ENCODE measurements at regions not wholly inside any gene's neighbourhood (a gene's known extent, or its start where the extent isn't known, plus 50 kb on each side); places are given as distances from the start of the nearest gene placed in this dataset.
"Not testable (repeated sequence)": the region's sequence is repeated elsewhere in the genome, so short reads cannot be mapped to it uniquely, and the experiment has no call there.

DNA sequence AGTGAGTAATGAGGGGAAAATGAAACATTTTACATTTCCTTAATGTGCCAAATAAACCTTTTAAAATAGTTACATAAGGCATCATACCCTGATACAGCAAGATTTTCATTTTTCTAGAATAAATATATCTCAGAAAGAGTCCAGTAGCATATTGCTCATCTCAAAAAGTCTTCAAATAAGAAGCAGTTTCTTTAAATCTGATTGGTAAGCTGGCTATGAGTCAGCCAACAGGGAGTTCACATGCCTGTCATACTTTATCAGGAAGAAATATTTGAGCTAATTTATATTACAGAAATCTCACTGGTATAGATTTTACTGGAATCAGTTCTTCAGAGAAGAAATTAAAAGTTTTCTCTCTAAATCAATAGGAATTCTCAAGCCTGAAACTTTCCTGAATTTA, 258.1 kb downstream of the C11orf87 start:
- Histone ChIP-seq H2BK12ac (ENCODE audit: low read length in 2 of 2) (no peak overlapping the region), H3K4me3 (ENCODE audit: insufficient read depth in 1 of 2, low read depth in 1 of 2, low read length in 2 of 2) (no peak overlapping the region), H3K14ac (ENCODE audit: low read length in 2 of 2) (no peak overlapping the region), H2BK120ac (ENCODE audit: low read depth, low read length) (no peak overlapping the region), H3K9me3 (ENCODE audit: control insufficient read depth, low read length) (no peaks in the 10 kb centered on the region), H4K91ac (ENCODE audit: low read length) (no peak overlapping the region), H3K27ac (ENCODE audit: low read length, poor library complexity, severe bottlenecking) (no peak overlapping the region), H2AFZ (ENCODE audit: low read depth, low read length) (no peak overlapping the region), H4K8ac (ENCODE audit: low read length) (no peak overlapping the region), H3K36me3 (ENCODE audit: control insufficient read depth in 1 of 2, insufficient read depth in 2 of 2, low read depth in 1 of 2, low read length in 2 of 2) (no peaks in the 10 kb centered on the region), H3K4me1 (ENCODE audit: control insufficient read depth, insufficient read depth, low read depth, low read length) (no peaks in the 10 kb centered on the region), H3K4me2 (ENCODE audit: low read length, poor library complexity, severe bottlenecking) (no peak overlapping the region), H3K23ac (ENCODE audit: low read length in 2 of 2) (no peak overlapping the region), H3K9ac (ENCODE audit: low read length) (no peak overlapping the region), H2BK15ac (ENCODE audit: low read depth, poor library complexity, severe bottlenecking) (no peak overlapping the region), H3K27me3 (ENCODE audit: control insufficient read depth in 1 of 2, insufficient read depth in 1 of 2, low read length in 2 of 2) (no peaks in the 10 kb centered on the region), H2AK5ac (ENCODE audit: low read length, severe bottlenecking) (no peak overlapping the region), H2BK5ac (ENCODE audit: low read depth, low read length, poor library complexity, severe bottlenecking) (no peak overlapping the region), H3K18ac (ENCODE audit: low read depth in 1 of 2, low read length in 2 of 2) (no peak overlapping the region), H3K4ac (ENCODE audit: low read depth in 1 of 2, low read length in 2 of 2) (no peak overlapping the region), H3K79me1 (replicated peaks; ENCODE audit: low read length, poor library complexity, severe bottlenecking) (no peaks in the 10 kb centered on the region)
- peak; percentile 14 for DNase-seq

DNA sequence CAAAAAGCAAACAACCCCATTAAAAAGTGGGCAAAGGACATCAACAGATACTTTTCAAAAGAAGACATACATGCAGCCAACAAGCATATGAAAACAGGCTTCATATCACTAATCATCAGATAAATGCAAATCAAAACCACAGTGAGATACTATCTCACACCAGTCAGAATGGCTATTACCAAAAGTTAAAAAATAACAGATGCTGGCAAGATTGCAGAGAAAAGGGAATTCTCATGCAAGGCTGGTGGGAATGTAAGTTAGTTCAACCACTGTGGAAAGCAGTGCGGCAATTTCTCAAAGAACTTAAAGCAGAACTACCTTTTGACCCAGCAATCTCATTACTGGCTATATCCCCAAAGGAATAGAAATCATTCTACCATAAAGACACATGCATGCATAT, 260.8 kb downstream of the C11orf87 start:
- not testable (repeated sequence) for H4K8ac ChIP-seq (ENCODE audit: low read length); H4K91ac ChIP-seq (ENCODE audit: low read length)

GRCh38 chr11:109695696-109696095, 273.7 kb downstream of the C11orf87 start:
- Histone ChIP-seq H2BK120ac (ENCODE audit: low read depth, low read length) (no peak overlapping the region), H4K91ac (ENCODE audit: low read length) (no peak overlapping the region), H4K8ac (ENCODE audit: low read length) (no peak overlapping the region), H3K27ac (ENCODE audit: low read length, poor library complexity, severe bottlenecking) (no peak overlapping the region), H3K9me3 (ENCODE audit: control insufficient read depth, low read length) (peaks cover 10% of the 10 kb centered on the region), H3K4ac (ENCODE audit: low read depth in 1 of 2, low read length in 2 of 2) (no peak overlapping the region), H3K23ac (ENCODE audit: low read length in 2 of 2) (no peak overlapping the region), H3K14ac (ENCODE audit: low read length in 2 of 2) (no peak overlapping the region), H2AK5ac (ENCODE audit: low read length, severe bottlenecking) (no peak overlapping the region), H3K4me3 (ENCODE audit: insufficient read depth in 1 of 2, low read depth in 1 of 2, low read length in 2 of 2) (no peak overlapping the region), H3K4me1 (ENCODE audit: control insufficient read depth, insufficient read depth, low read depth, low read length) (no peaks in the 10 kb centered on the region), H3K18ac (ENCODE audit: low read depth in 1 of 2, low read length in 2 of 2) (no peak overlapping the region), H2AFZ (ENCODE audit: low read depth, low read length) (no peak overlapping the region), H2BK5ac (ENCODE audit: low read depth, low read length, poor library complexity, severe bottlenecking) (no peak overlapping the region), H3K9ac (ENCODE audit: low read length) (peak overlapping the region; percentile 67), H2BK12ac (ENCODE audit: low read length in 2 of 2) (no peak overlapping the region), H3K36me3 (ENCODE audit: control insufficient read depth in 1 of 2, insufficient read depth in 2 of 2, low read depth in 1 of 2, low read length in 2 of 2) (no peaks in the 10 kb centered on the region), H3K4me2 (ENCODE audit: low read length, poor library complexity, severe bottlenecking) (no peak overlapping the region), H3K27me3 (ENCODE audit: control insufficient read depth in 1 of 2, insufficient read depth in 1 of 2, low read length in 2 of 2) (no peaks in the 10 kb centered on the region), H2BK15ac (ENCODE audit: low read depth, poor library complexity, severe bottlenecking) (no peak overlapping the region), H3K79me1 (replicated peaks; ENCODE audit: low read length, poor library complexity, severe bottlenecking) (no peaks in the 10 kb centered on the region)
- peak; percentile 49 for DNase-seq
- WGBS = 78% methylated on average over 4 of the region's 4 CpGs

More for the DNA sequence above, 260.8 kb downstream of the C11orf87 start:
- not testable (repeated sequence) for H3K4me2 ChIP-seq (ENCODE audit: low read length, poor library complexity, severe bottlenecking); H2AFZ ChIP-seq (ENCODE audit: low read depth, low read length); H2BK15ac ChIP-seq (ENCODE audit: low read depth, poor library complexity, severe bottlenecking); H3K9me3 ChIP-seq (ENCODE audit: control insufficient read depth, low read length); DNase-seq; H3K79me1 ChIP-seq (replicated peaks; ENCODE audit: low read length, poor library complexity, severe bottlenecking); H3K4ac ChIP-seq (ENCODE audit: low read depth in 1 of 2, low read length in 2 of 2); H2BK5ac ChIP-seq (ENCODE audit: low read depth, low read length, poor library complexity, severe bottlenecking); H3K4me1 ChIP-seq (ENCODE audit: control insufficient read depth, insufficient read depth, low read depth, low read length); H2AK5ac ChIP-seq (ENCODE audit: low read length, severe bottlenecking); H3K18ac ChIP-seq (ENCODE audit: low read depth in 1 of 2, low read length in 2 of 2); H3K27me3 ChIP-seq (ENCODE audit: control insufficient read depth in 1 of 2, insufficient read depth in 1 of 2, low read length in 2 of 2); H3K27ac ChIP-seq (ENCODE audit: low read length, poor library complexity, severe bottlenecking); H2BK120ac ChIP-seq (ENCODE audit: low read depth, low read length); H3K36me3 ChIP-seq (ENCODE audit: control insufficient read depth in 1 of 2, insufficient read depth in 2 of 2, low read depth in 1 of 2, low read length in 2 of 2); H3K14ac ChIP-seq (ENCODE audit: low read length in 2 of 2); H3K23ac ChIP-seq (ENCODE audit: low read length in 2 of 2); H3K9ac ChIP-seq (ENCODE audit: low read length); H2BK12ac ChIP-seq (ENCODE audit: low read length in 2 of 2); H3K4me3 ChIP-seq (ENCODE audit: insufficient read depth in 1 of 2, low read depth in 1 of 2, low read length in 2 of 2)
- 100% methylated on average over 1 of the region's 1 CpG for WGBS

DNA sequence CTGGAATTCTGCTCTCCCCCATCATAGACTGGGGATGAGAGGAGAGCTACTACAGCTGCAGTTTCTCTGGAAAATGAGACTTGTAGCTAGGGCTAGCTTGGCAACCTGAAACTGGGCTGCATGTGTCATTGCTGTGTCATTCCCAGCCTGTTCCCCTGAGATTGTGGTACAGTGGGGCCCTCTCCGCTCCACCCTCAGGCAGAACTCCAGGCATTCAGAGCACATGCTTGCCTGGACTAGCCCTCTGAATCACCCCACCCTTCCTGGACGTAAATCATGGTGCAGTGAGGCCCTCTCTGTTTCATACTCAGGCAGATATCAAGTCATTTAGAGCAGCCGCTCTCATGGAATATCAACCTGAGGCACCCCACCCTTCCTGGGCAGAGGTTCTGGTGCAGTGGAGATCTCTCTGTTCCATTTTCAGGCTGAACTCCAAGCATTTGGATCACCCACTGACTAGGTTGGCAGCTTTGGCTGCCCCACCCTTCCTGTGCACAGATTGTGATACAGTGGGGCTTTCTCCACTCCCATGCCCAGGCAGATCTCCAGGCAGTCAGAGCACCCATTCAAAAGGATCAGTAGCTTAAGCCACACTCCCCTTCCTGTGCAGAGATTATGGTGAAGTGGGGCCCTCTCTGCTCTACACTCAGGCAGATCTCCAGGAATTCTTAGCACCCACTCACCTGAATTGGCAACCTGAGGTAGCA, 274.4 kb downstream of the C11orf87 start:
- no peaks in the 10 kb centered on the region for H3K36me3 ChIP-seq (ENCODE audit: control insufficient read depth in 1 of 2, insufficient read depth in 2 of 2, low read depth in 1 of 2, low read length in 2 of 2)
- no peaks in the 10 kb centered on the region for H3K79me1 ChIP-seq (replicated peaks; ENCODE audit: low read length, poor library complexity, severe bottlenecking)
- 59% methylated on average over 3 of the region's 3 CpGs for WGBS

More for the DNA sequence above, 274.4 kb downstream of the C11orf87 start:
- no peak overlapping the region for H2AK5ac ChIP-seq (ENCODE audit: low read length, severe bottlenecking)
- H3K4me2 ChIP-seq (ENCODE audit: low read length, poor library complexity, severe bottlenecking) = no peak overlapping the region
- no peak overlapping the region for H2BK5ac ChIP-seq (ENCODE audit: low read depth, low read length, poor library complexity, severe bottlenecking)
- no peak overlapping the region for H3K14ac ChIP-seq (ENCODE audit: low read length in 2 of 2)
- no peak overlapping the region for H2BK12ac ChIP-seq (ENCODE audit: low read length in 2 of 2)
- peaks cover 10% of the 10 kb centered on the region for H3K9me3 ChIP-seq (ENCODE audit: control insufficient read depth, low read length)
- H3K18ac ChIP-seq (ENCODE audit: low read depth in 1 of 2, low read length in 2 of 2) = no peak overlapping the region
- no peak overlapping the region for H2BK15ac ChIP-seq (ENCODE audit: low read depth, poor library complexity, severe bottlenecking)
- H3K9ac ChIP-seq (ENCODE audit: low read length) = peak overlapping the region; percentile 67
- no peaks in the 10 kb centered on the region for H3K4me1 ChIP-seq (ENCODE audit: control insufficient read depth, insufficient read depth, low read depth, low read length)
- no peak overlapping the region for H3K23ac ChIP-seq (ENCODE audit: low read length in 2 of 2)
- no peak overlapping the region for H3K4ac ChIP-seq (ENCODE audit: low read depth in 1 of 2, low read length in 2 of 2)
- H4K8ac ChIP-seq (ENCODE audit: low read length) = no peak overlapping the region
- no peaks in the 10 kb centered on the region for H3K27me3 ChIP-seq (ENCODE audit: control insufficient read depth in 1 of 2, insufficient read depth in 1 of 2, low read length in 2 of 2)
- no peak overlapping the region for H3K27ac ChIP-seq (ENCODE audit: low read length, poor library complexity, severe bottlenecking)
- H2BK120ac ChIP-seq (ENCODE audit: low read depth, low read length) = no peak overlapping the region
- peak; percentile 33 for DNase-seq
- no peak overlapping the region for H2AFZ ChIP-seq (ENCODE audit: low read depth, low read length)
- H3K4me3 ChIP-seq (ENCODE audit: insufficient read depth in 1 of 2, low read depth in 1 of 2, low read length in 2 of 2) = peak overlapping the region in 1 of 2 experiments; percentile 13
- H4K91ac ChIP-seq (ENCODE audit: low read length) = no peak overlapping the region

All from mesenchymal stem cell (in vitro differentiated cells and primary cell).